ENCODE measurements at regions not wholly inside any gene's neighbourhood (a gene's known extent, or its start where the extent isn't known, plus 50 kb on each side); places are given as distances from the start of the nearest gene placed in this dataset.

- TF ChIP-seq CTCF (IDR thresholded peaks at IDR 0.05; ENCODE audit: borderline replicate concordance, extremely low read depth, low read length, poor library complexity, severe bottlenecking) (no peak), EZH2 (IDR thresholded peaks at IDR 0.05; ENCODE audit: borderline replicate concordance, low read depth, low read length, severe bottlenecking) (no peak)
- no peak overlapping the region for H2AFZ ChIP-seq (ENCODE audit: low read depth, low read length)
Measured at GRCh38 chr6:87995461-87995860, 52.2 kb upstream of the SPACA1 start.

GRCh38 chr6:87993356-87993755, 54.3 kb upstream of the SPACA1 start:
- Histone ChIP-seq H3K4me3 (ENCODE audit: low read depth in 1 of 2, low read length in 2 of 2) (no peak overlapping the region), H3K36me3 (ENCODE audit: insufficient read depth, low read length) (no peaks in the 10 kb centered on the region), H3K9ac (ENCODE audit: low read depth, low read length) (no peak overlapping the region), H3K4me2 (ENCODE audit: insufficient read depth, low read length) (no peak overlapping the region), H4K20me1 (ENCODE audit: insufficient read depth, low read length) (no peaks in the 10 kb centered on the region), H3K79me2 (ENCODE audit: insufficient read depth, low read length) (no peaks in the 10 kb centered on the region), H2AFZ (ENCODE audit: low read depth, low read length) (no peak overlapping the region), H3K27ac (ENCODE audit: low read length) (no peak overlapping the region), H3K9me3 (ENCODE audit: insufficient read depth, low read length, severe bottlenecking) (no peaks in the 10 kb centered on the region), H3K4me1 (ENCODE audit: insufficient read depth, low read length) (no peaks in the 10 kb centered on the region), H3K27me3 (ENCODE audit: insufficient read depth, low read length, poor library complexity) (peaks cover 2% of the 10 kb centered on the region)
- DNase-seq: no peak
- no peak for ATAC-seq (ENCODE audit: insufficient read depth, low read depth)
- TF ChIP-seq CTCF (IDR thresholded peaks at IDR 0.05; ENCODE audit: borderline replicate concordance, extremely low read depth, low read length, poor library complexity, severe bottlenecking) (no peak), EZH2 (IDR thresholded peaks at IDR 0.05; ENCODE audit: borderline replicate concordance, low read depth, low read length, severe bottlenecking) (no peak)

More at GRCh38 chr6:87995461-87995860, 52.2 kb upstream of the SPACA1 start:
- no peaks in the 10 kb centered on the region for H3K4me1 ChIP-seq (ENCODE audit: insufficient read depth, low read length)
- H4K20me1 ChIP-seq (ENCODE audit: insufficient read depth, low read length): no peaks in the 10 kb centered on the region
- H3K27me3 ChIP-seq (ENCODE audit: insufficient read depth, low read length, poor library complexity): peaks cover 2% of the 10 kb centered on the region
- H3K79me2 ChIP-seq (ENCODE audit: insufficient read depth, low read length): no peaks in the 10 kb centered on the region
- no peak for DNase-seq
- H3K9ac ChIP-seq (ENCODE audit: low read depth, low read length): no peak overlapping the region
- no peak overlapping the region for H3K4me2 ChIP-seq (ENCODE audit: insufficient read depth, low read length)
- no peak for ATAC-seq (ENCODE audit: insufficient read depth, low read depth)
- H3K4me3 ChIP-seq (ENCODE audit: low read depth in 1 of 2, low read length in 2 of 2): no peak overlapping the region
- H3K27ac ChIP-seq (ENCODE audit: low read length): no peak overlapping the region
- H3K9me3 ChIP-seq (ENCODE audit: insufficient read depth, low read length, severe bottlenecking): no peaks in the 10 kb centered on the region
- no peaks in the 10 kb centered on the region for H3K36me3 ChIP-seq (ENCODE audit: insufficient read depth, low read length)

GRCh38 chr6:87990871-87991270, 56.8 kb upstream of the SPACA1 start:
- H3K27me3 ChIP-seq (ENCODE audit: insufficient read depth, low read length, poor library complexity): no peaks in the 10 kb centered on the region
- H4K20me1 ChIP-seq (ENCODE audit: insufficient read depth, low read length): no peaks in the 10 kb centered on the region
- H3K36me3 ChIP-seq (ENCODE audit: insufficient read depth, low read length): no peaks in the 10 kb centered on the region
- no peak for DNase-seq
- H3K27ac ChIP-seq (ENCODE audit: low read length): no peak overlapping the region
- no peaks in the 10 kb centered on the region for H3K9me3 ChIP-seq (ENCODE audit: insufficient read depth, low read length, severe bottlenecking)
- no peak for ATAC-seq (ENCODE audit: insufficient read depth, low read depth)
- no peak overlapping the region for H2AFZ ChIP-seq (ENCODE audit: low read depth, low read length)
- H3K79me2 ChIP-seq (ENCODE audit: insufficient read depth, low read length): no peaks in the 10 kb centered on the region
- no peak overlapping the region for H3K4me3 ChIP-seq (ENCODE audit: low read depth in 1 of 2, low read length in 2 of 2)
- TF ChIP-seq CTCF (IDR thresholded peaks at IDR 0.05; ENCODE audit: borderline replicate concordance, extremely low read depth, low read length, poor library complexity, severe bottlenecking) (no peak), EZH2 (IDR thresholded peaks at IDR 0.05; ENCODE audit: borderline replicate concordance, low read depth, low read length, severe bottlenecking) (no peak)
- H3K4me1 ChIP-seq (ENCODE audit: insufficient read depth, low read length): no peaks in the 10 kb centered on the region
- no peak overlapping the region for H3K9ac ChIP-seq (ENCODE audit: low read depth, low read length)
- no peak overlapping the region for H3K4me2 ChIP-seq (ENCODE audit: insufficient read depth, low read length)

GRCh38 chr6:87982134-87982533, 65.5 kb upstream of the SPACA1 start:
- H3K27ac ChIP-seq (ENCODE audit: low read length): no peak overlapping the region
- ATAC-seq (ENCODE audit: insufficient read depth, low read depth): no peak
- H3K27me3 ChIP-seq (ENCODE audit: insufficient read depth, low read length, poor library complexity): no peaks in the 10 kb centered on the region

More at GRCh38 chr6:87982134-87982533, 65.5 kb upstream of the SPACA1 start:
- Histone ChIP-seq H2AFZ (ENCODE audit: low read depth, low read length) (no peak overlapping the region), H3K79me2 (ENCODE audit: insufficient read depth, low read length) (no peaks in the 10 kb centered on the region), H3K4me3 (ENCODE audit: low read depth in 1 of 2, low read length in 2 of 2) (no peak overlapping the region), H4K20me1 (ENCODE audit: insufficient read depth, low read length) (no peaks in the 10 kb centered on the region), H3K36me3 (ENCODE audit: insufficient read depth, low read length) (no peaks in the 10 kb centered on the region), H3K9me3 (ENCODE audit: insufficient read depth, low read length, severe bottlenecking) (no peaks in the 10 kb centered on the region), H3K4me2 (ENCODE audit: insufficient read depth, low read length) (no peak overlapping the region), H3K9ac (ENCODE audit: low read depth, low read length) (no peak overlapping the region), H3K4me1 (ENCODE audit: insufficient read depth, low read length) (no peaks in the 10 kb centered on the region)
- no peak for DNase-seq
- TF ChIP-seq EZH2 (IDR thresholded peaks at IDR 0.05; ENCODE audit: borderline replicate concordance, low read depth, low read length, severe bottlenecking) (no peak), CTCF (IDR thresholded peaks at IDR 0.05; ENCODE audit: borderline replicate concordance, extremely low read depth, low read length, poor library complexity, severe bottlenecking) (no peak)

Data from DND-41 (cell line).